ENCODE measurements at regions not wholly inside any gene's neighbourhood (a gene's known extent, or its start where the extent isn't known, plus 50 kb on each side); places are given as distances from the start of the nearest gene placed in this dataset.
A peak's percentile ranks its signal among the peaks of the same experiment; 100 is the strongest.

- no peaks in the 10 kb centered on the region for H4K20me1 ChIP-seq (ENCODE audit: insufficient read depth, low read length)
- TF ChIP-seq, protein P1, sequence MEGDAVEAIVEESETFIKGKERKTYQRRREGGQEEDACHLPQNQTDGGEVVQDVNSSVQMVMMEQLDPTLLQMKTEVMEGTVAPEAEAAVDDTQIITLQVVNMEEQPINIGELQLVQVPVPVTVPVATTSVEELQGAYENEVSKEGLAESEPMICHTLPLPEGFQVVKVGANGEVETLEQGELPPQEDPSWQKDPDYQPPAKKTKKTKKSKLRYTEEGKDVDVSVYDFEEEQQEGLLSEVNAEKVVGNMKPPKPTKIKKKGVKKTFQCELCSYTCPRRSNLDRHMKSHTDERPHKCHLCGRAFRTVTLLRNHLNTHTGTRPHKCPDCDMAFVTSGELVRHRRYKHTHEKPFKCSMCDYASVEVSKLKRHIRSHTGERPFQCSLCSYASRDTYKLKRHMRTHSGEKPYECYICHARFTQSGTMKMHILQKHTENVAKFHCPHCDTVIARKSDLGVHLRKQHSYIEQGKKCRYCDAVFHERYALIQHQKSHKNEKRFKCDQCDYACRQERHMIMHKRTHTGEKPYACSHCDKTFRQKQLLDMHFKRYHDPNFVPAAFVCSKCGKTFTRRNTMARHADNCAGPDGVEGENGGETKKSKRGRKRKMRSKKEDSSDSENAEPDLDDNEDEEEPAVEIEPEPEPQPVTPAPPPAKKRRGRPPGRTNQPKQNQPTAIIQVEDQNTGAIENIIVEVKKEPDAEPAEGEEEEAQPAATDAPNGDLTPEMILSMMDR (IDR thresholded peaks at IDR 0.05; ENCODE audit: extremely low read depth, low read depth, low read length), result no peak
Measured at GRCh38 chr13:82925114-82925513, 957.2 kb downstream of the SLITRK1 start.

DNA sequence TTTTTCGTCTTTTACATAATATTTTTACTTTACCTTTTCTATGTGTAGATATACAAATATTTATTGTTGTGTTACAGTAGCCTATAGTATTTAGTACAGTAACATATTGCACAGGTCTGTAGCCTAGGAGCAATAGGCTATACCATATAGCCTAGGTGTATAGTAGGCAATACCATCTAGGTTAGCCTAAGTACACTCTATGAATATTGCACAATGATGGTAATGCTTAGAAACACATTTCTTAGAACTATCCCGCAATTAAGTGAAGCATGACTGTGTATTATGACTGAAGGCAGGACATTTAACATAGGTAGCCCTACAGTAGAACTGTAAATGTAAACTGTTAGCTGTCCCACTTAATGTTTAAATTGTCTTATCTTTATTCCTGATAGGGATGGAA is 964.3 kb downstream of the SLITRK1 start:
- TF ChIP-seq, protein P1 (IDR thresholded peaks at IDR 0.05; ENCODE audit: extremely low read depth, low read depth, low read length), result no peak
- no peak overlapping the region for H3K4me3 ChIP-seq (ENCODE audit: insufficient read depth, low read length)
- H3K27me3 ChIP-seq (ENCODE audit: insufficient read depth, low read length), result no peaks in the 10 kb centered on the region
- H3K4me2 ChIP-seq (ENCODE audit: insufficient read depth, low read length), result no peak overlapping the region
- no peak overlapping the region for H3K27ac ChIP-seq (ENCODE audit: low read depth, low read length)
- no peaks in the 10 kb centered on the region for H3K9me3 ChIP-seq (ENCODE audit: low read depth, low read length)
- DNase-seq (ENCODE audit: insufficient read length, low spot score, missing footprints), result no peak
- H2AFZ ChIP-seq (ENCODE audit: low read length), result no peak overlapping the region
- no peaks in the 10 kb centered on the region for H3K36me3 ChIP-seq (ENCODE audit: insufficient read depth, low read length)
- H3K4me1 ChIP-seq (ENCODE audit: insufficient read depth, low read length), result no peaks in the 10 kb centered on the region
- no peaks in the 10 kb centered on the region for H3K79me2 ChIP-seq (ENCODE audit: insufficient read depth, low read length)
- no peaks in the 10 kb centered on the region for H4K20me1 ChIP-seq (ENCODE audit: insufficient read depth, low read length)

More at GRCh38 chr13:82925114-82925513, 957.2 kb downstream of the SLITRK1 start:
- DNase-seq (ENCODE audit: insufficient read length, low spot score, missing footprints), result peak; percentile 5
- H3K4me2 ChIP-seq (ENCODE audit: insufficient read depth, low read length), result no peak overlapping the region
- H3K79me2 ChIP-seq (ENCODE audit: insufficient read depth, low read length), result no peaks in the 10 kb centered on the region
- no peaks in the 10 kb centered on the region for H3K27me3 ChIP-seq (ENCODE audit: insufficient read depth, low read length)
- H3K27ac ChIP-seq (ENCODE audit: low read depth, low read length), result no peak overlapping the region
- no peaks in the 10 kb centered on the region for H3K9me3 ChIP-seq (ENCODE audit: low read depth, low read length)
- H3K36me3 ChIP-seq (ENCODE audit: insufficient read depth, low read length), result no peaks in the 10 kb centered on the region
- no peak overlapping the region for H2AFZ ChIP-seq (ENCODE audit: low read length)
- no peak overlapping the region for H3K4me3 ChIP-seq (ENCODE audit: insufficient read depth, low read length)
- no peaks in the 10 kb centered on the region for H3K4me1 ChIP-seq (ENCODE audit: insufficient read depth, low read length)

DNA sequence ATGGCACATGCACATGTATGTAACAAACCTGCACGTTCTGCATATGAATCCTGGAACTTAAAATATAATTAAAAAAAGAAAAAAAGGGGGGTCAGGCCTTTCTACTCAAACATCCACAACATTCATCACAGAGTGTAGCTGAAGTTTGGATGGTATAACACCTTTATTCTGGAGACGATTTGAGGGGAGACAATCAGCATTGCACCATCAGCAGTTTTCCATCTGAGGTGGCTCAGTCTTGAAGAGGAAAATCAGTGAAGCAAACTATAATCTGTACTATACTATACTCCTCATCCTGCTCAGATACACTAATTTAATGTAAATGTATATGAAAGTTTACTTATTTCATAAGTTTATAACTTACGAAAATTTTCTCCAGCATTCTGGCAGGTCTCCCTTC is 969.7 kb downstream of the SLITRK1 start:
- Histone ChIP-seq H3K4me3 (ENCODE audit: insufficient read depth, low read length) (no peak overlapping the region), H3K36me3 (ENCODE audit: insufficient read depth, low read length) (no peaks in the 10 kb centered on the region), H3K27ac (ENCODE audit: low read depth, low read length) (no peak overlapping the region), H3K4me1 (ENCODE audit: insufficient read depth, low read length) (no peaks in the 10 kb centered on the region), H3K79me2 (ENCODE audit: insufficient read depth, low read length) (no peaks in the 10 kb centered on the region), H3K9me3 (ENCODE audit: low read depth, low read length) (peaks cover 3% of the 10 kb centered on the region), H3K4me2 (ENCODE audit: insufficient read depth, low read length) (no peak overlapping the region), H4K20me1 (ENCODE audit: insufficient read depth, low read length) (no peaks in the 10 kb centered on the region), H3K27me3 (ENCODE audit: insufficient read depth, low read length) (no peaks in the 10 kb centered on the region), H2AFZ (ENCODE audit: low read length) (no peak overlapping the region)
- no peak for DNase-seq (ENCODE audit: insufficient read length, low spot score, missing footprints)
- TF ChIP-seq, protein P1 (IDR thresholded peaks at IDR 0.05; ENCODE audit: extremely low read depth, low read depth, low read length), result no peak

DNA sequence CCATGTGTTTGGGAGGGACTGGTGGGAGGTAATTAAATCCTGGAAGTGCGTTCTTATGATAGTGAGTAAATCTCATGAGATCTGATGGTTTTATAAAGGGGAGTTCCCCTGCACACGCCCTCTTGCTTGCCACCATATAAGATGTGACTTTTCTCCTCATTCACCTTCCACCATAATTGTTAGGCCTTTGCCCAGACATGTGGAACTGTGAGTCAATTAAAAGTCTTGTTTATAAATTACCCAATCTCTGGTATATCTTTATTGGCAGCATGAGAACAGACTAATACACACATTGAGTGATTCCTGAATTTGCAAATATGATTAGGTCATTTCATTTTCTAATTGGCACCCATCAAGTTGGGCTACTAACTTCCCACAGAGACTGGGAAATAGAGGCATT is 977.2 kb downstream of the SLITRK1 start:
- H3K4me3 ChIP-seq (ENCODE audit: insufficient read depth, low read length), result no peak overlapping the region
- H3K79me2 ChIP-seq (ENCODE audit: insufficient read depth, low read length), result no peaks in the 10 kb centered on the region
- H4K20me1 ChIP-seq (ENCODE audit: insufficient read depth, low read length), result no peaks in the 10 kb centered on the region
- no peaks in the 10 kb centered on the region for H3K4me1 ChIP-seq (ENCODE audit: insufficient read depth, low read length)
- no peak for DNase-seq (ENCODE audit: insufficient read length, low spot score, missing footprints)
- H3K27me3 ChIP-seq (ENCODE audit: insufficient read depth, low read length), result no peaks in the 10 kb centered on the region
- H2AFZ ChIP-seq (ENCODE audit: low read length), result no peak overlapping the region
- H3K9me3 ChIP-seq (ENCODE audit: low read depth, low read length), result peaks cover 3% of the 10 kb centered on the region
- H3K4me2 ChIP-seq (ENCODE audit: insufficient read depth, low read length), result no peak overlapping the region
- TF ChIP-seq, protein P1 (IDR thresholded peaks at IDR 0.05; ENCODE audit: extremely low read depth, low read depth, low read length), result no peak
- no peaks in the 10 kb centered on the region for H3K36me3 ChIP-seq (ENCODE audit: insufficient read depth, low read length)
- no peak overlapping the region for H3K27ac ChIP-seq (ENCODE audit: low read depth, low read length)

All from osteoblast (primary cell).